22Rv1 (cell line): ENCODE measurements at regions not wholly inside any gene's neighbourhood (a gene's known extent, or its start where the extent isn't known, plus 50 kb on each side); places are given as distances from the start of the nearest gene placed in this dataset.

Experiments
- H3K27ac ChIP-seq: fragments of 450-650 bp; 2 replicates; pipeline ENCODE4 v1.5.1; 2017
- ZFX ChIP-seq: fragments of 450-650 bp; IDR thresholded peaks from 2 replicates; pipeline ENCODE4 v1.6.1; 2017; ENCODE audit warnings: antibody characterized with exemption, borderline replicate concordance
- TF ChIP-seq, protein P1 (sequence below): fragments of 450-650 bp; IDR thresholded peaks from 2 replicates; pipeline ENCODE4 v1.5.1; 2017; ENCODE audit warnings: mild to moderate bottlenecking

DNA sequence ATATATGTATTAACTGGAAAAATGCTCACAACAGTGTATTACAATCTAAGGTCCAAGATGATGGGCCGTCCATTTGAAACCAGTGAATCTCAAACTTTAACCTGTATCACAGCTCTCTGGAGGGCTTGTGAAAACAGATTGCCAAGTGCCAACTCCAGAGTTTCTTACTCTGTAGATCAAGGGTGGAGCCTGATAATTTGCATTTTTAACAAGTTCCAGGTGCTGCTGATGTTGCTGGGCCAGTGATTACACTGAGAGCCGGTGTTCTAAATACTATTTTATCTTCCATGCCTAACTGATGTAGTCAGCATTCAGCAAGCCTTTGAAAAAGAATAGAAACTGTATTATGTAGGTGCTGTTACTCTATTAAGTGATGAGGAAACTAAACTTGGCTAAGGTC, 269.9 kb upstream of the FERD3L start:
- H3K27ac ChIP-seq, result no peak overlapping the region
- TF ChIP-seq, protein P1, sequence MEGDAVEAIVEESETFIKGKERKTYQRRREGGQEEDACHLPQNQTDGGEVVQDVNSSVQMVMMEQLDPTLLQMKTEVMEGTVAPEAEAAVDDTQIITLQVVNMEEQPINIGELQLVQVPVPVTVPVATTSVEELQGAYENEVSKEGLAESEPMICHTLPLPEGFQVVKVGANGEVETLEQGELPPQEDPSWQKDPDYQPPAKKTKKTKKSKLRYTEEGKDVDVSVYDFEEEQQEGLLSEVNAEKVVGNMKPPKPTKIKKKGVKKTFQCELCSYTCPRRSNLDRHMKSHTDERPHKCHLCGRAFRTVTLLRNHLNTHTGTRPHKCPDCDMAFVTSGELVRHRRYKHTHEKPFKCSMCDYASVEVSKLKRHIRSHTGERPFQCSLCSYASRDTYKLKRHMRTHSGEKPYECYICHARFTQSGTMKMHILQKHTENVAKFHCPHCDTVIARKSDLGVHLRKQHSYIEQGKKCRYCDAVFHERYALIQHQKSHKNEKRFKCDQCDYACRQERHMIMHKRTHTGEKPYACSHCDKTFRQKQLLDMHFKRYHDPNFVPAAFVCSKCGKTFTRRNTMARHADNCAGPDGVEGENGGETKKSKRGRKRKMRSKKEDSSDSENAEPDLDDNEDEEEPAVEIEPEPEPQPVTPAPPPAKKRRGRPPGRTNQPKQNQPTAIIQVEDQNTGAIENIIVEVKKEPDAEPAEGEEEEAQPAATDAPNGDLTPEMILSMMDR, result no peak
- no peak for TF ChIP-seq ZFX

DNA sequence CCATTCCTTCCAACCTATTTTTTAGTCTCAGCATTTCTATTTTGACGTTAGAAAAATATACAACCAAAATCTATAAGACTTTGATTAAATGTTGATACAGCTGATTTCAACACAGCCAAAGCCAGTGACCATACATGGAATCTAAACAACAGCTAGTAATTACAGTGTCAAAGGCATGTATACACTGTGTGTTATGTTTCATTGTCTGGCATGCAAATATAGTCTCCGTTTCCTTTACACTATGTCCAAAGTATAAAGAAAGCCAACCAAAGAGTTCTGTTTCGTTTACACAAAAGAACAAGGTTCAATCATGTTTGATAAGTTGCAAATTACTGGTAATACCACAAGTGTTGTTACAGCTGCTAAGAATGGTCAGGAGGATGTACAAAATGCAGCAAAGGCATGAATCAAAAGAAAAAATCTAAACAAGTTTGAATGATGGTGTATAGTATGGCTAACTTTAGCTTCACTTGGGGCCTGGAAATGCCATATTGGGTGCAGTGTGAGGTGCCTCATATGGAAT, 268.3 kb upstream of the FERD3L start:
- H3K27ac ChIP-seq, result no peak overlapping the region
- TF ChIP-seq, protein P1, result no peak
- TF ChIP-seq ZFX, result no peak

DNA sequence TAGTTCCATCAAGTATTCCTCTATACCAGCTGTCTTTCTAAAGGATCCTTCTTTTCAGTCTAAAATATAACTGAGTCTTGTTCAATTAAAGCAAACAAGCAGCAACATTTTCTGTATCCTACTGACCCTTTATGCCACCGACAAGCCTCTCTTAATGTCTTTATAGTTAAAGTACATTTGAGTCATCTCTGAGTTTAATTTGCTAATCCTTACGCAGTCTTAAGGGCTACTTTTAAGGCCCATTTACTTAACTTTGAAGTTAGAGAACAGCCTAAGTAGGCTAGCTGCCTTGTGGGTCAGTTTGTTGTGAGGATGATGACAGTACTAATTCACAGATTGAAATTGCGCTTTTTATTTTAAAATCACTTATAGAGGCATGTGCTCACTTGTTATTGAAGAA, 265.5 kb upstream of the FERD3L start:
- TF ChIP-seq, protein P1, result no peak
- no peak for TF ChIP-seq ZFX
- no peak overlapping the region for H3K27ac ChIP-seq

DNA sequence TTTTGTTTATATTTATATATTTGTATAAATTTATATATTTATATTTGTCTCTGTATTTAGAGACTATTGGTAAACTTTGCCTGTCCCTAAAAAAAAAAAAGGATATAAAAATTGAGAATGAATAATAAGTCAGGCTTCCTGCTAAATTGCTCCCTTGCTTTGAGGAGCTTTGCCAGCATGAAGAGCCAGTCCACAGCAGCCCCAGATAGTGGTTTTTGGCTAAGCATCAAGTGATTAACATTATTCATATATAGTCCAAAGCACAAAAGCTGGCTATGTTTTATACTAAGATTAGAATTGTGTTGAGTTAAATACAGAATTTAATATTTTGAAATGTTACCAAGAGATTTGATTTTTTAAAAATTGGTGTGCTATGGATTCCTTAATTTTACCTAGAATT, 264.9 kb upstream of the FERD3L start:
- TF ChIP-seq, protein P1, result no peak
- TF ChIP-seq ZFX, result no peak
- no peak overlapping the region for H3K27ac ChIP-seq

DNA sequence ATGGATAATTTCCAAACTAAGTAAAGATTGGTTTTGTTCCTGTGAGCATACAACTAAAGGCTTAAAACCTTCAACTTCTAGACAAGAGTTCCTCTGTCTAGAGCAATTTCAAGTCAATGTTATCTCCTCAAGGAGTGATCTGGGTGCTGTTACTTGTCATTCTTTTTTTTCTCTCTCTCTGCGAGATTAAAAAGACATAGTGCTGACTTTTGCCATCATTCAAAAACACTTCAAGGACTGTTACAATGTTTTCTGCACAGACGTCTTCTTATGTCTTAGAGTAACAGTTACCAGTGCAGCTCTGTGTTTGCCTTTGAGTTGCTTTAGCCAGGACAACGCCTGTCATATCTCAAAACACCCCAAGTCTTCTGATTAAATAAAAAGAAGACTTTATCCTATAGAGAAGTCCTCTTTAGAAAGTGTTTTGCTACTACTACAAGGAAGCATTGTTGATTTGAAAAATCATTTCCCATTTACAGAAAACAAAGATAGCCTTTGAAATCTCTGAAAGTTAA, 263.5 kb upstream of the FERD3L start:
- TF ChIP-seq, protein P1, result no peak
- no peak overlapping the region for H3K27ac ChIP-seq

DNA sequence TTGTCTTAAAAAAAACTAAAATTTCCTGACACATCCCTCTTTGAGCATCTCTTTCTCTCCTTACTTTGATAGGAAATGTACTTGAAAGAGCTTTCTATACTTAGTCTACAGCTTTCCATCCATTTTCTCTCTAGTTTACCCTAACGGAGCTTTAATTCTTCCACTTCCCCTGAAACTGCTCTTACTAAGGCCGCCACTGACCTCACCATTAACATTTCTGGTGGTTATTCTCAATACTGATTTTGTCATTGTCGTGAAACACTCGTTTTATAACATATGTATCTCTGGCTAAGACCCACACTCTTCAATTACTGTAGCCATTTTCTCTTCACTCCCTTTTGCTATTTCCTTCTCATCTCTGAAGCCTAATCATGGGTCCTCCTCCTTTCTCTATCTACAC, 262.0 kb upstream of the FERD3L start:
- H3K27ac ChIP-seq, result no peak overlapping the region
- no peak for TF ChIP-seq ZFX
- TF ChIP-seq, protein P1, result no peak

DNA sequence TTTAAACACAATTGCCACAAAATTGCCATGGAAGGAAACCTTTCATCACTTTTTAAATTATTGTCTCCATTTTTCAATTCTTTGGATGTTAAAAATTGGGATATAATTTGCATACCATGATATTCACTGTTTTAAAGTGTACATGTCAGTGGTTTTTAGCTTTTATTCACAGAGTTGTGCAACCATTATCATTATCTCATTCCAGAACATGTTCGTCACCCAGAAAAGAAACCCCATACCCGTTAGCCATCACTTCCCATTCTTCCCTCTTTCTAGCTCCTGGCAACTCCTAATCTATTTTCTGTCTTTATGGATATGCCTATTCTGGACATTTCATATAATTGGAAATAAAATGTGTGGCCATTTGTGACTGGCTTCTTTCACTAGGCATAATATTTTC, 260.3 kb upstream of the FERD3L start:
- no peak for TF ChIP-seq ZFX
- TF ChIP-seq, protein P1, result no peak
- H3K27ac ChIP-seq, result no peak overlapping the region
